Activated CD4-positive, alpha-beta T cell treated with anti-CD3 and anti-CD28 coated beads, Interleukin-2, amount 50 U/mL, for 48 hours (primary cell): ENCODE measurements at regions not wholly inside any gene's neighbourhood (a gene's known extent, or its start where the extent isn't known, plus 50 kb on each side); places are given as distances from the start of the nearest gene placed in this dataset.

ENCODE experiments used
- DNase-seq, 2 experiments: peaks; one replicate each; pipeline ENCODE4 v3.0.0-alpha.2; 2020

DNA sequence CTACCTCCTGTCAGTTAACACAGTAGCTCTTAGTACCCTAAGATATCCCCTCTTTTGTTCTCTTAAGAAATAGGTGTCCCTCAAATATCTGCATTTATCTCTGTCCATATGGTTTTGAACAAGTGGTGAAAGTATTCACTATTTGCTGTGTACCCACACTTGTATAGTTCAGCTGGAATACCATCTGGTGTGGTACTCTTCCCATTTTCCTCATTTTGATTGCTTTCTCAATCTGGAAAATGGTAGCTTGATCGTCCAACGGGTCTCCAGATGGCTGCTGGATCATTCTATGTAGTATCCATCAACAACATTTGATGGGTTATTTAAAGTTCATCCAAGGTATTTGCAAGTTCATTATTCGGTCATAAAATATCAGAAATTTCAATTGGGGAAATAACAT is 100.3 kb upstream of the DPYD start:
- DNase-seq = no peak

DNA sequence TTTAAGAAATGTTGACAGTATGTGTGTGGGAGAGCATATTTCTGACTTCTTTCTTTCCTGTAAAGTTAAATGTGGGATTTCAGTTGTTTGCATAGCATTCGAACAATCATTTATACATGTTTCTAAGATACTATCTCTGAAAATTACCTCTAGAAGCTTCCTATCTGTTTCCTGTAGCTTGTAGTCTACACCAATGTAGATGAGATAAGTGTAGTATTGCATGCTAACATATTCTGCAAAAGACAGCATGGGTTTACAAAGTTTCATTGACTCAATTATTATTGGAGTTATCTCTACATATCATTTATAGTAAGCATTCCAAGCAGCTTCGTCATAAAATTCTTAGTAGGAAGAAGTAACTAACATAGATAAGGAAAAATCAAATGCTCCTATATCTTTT is 98.9 kb upstream of the DPYD start:
- DNase-seq = no peak

DNA sequence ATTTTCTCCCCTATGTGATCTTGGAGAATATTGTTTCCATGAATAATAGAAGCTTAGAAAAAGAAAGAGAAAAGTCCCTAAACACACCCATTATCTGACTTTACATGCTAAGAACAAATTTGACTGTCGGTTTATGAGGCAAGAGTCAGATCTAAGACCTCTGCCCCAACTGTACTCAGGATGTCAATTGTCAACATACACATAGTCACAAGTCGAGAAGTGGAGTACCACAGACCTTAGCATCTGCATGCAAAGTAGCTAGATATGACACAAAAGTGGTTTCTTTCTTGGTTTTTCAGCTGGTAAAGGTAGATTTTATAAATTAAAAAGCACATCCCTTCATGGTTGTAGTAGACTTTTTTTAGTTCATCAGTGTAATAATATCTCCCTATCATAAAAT is 97.2 kb upstream of the DPYD start:
- no peak for DNase-seq

DNA sequence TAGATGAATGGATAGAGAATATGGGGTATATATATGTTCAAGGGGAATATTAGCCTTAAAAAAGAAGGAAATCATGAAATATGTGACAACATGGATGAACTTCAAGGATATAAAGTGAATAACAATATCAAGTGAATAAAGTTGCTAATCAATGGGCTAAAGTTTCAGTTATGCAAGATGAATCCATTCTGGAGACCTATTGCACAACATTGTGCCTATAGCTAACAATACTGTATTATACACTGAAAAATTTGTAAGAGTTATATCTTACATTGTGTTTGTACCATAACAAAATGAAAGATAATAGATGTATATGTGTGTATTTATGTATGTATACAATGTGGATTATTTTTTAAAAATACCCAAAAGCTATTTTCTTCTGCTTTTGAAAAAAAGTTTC is 96.3 kb upstream of the DPYD start:
- no peak for DNase-seq

DNA sequence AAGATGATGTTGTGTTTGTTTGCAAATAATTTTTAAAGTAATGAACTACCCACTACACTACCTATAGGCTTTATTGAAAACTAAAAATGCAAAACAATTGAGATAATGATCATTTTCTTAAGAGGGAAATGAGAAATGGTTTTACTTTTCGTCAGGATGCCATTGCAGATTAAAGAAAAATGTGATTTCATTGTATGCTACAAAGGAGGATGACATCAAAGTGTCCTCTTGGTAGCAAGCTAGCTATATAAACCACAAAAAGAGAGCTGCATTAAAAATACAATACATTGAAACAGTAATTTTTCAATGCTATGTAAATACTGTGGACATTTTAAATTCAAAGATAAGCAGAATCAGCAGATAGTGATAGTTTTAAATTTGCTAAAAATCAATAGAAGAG is 87.5 kb upstream of the DPYD start:
- no peak for DNase-seq

DNA sequence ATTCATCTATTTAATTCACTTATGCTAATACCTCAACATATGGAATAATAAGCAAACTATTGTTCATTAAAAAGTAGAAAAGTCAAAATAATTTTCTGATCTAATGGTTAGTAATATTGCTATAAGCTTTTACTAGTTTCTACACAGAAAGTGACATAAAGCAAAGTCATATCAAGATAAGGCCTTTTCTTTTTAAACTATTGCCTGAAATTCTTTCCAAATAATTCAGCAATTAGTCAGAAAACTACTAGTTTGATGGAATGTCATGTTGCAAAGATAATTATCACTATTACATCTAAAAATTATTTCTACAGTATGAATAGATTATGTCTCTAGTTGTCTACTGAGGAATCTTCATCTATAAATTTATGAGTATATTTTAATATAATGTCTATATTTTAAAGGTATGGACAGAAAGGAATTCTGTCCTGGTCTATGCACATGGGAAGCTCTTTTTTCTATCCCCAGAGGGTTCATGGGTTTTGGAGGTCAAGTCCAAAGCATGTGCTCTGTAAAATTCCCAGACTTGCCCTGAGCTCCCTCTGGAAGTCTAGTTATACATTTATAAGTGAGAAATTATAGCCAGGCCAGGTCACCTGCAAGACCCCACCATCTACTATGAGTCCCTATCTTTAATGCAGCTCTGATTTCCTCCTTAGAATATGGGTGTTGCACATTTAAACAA is 84.6 kb upstream of the DPYD start:
- DNase-seq = no peak

DNA sequence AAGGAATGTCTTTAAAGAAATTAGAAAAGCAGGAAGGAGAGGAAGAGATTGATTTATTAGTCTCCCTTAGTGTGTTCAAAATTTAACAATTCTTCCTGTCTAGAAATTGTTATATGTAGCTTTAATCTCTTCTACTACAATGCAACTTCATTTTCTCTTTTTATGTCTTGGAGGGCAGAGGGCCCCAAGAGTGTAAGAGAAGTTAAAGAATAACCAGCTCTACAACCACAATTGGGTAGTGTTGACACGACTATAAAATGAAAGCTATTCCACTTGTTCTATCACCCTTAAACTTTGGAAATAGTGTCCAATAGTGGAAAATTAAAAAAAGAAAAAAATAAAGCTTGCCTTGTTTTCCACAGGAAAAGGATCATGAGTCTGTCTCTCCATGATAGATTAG is 82.6 kb upstream of the DPYD start:
- DNase-seq = no peak

DNA sequence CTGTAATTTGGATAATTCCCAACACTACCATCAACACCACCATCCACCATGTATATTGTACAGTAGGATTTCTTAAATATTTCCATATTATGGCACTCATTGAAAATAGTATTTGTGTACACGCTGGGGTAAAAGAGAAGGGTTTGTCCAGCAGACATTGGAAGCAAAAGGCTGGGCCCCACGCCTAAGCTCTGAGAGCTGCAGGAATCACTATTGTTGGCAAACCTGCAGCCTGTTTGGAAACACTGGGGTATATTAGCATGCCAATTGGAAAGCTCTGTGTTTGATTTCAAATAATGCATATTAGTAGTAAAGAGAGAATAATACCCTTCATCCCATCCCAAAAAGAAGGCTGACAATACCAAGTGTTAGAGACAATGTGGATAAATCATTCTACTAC is 81.5 kb upstream of the DPYD start:
- DNase-seq = no peak

DNA sequence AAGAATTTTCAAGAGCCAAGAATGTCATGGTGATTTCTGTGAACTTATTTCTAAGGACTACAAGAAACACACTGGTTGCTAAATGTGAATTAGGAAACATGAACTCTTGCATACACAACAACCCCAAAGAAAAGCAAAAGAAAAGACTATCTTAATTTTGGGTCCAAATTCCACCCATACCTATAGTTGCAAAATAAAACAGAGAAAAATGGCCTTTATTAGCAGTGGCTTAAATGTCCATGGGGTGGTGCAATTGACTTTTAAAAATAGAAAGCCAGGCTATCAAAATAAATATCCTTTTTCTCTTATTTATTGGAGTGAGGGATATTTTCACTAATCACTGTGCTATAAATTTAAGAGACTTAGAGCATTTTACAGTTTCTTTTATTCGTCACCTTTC is 80.9 kb upstream of the DPYD start:
- DNase-seq = no peak

DNA sequence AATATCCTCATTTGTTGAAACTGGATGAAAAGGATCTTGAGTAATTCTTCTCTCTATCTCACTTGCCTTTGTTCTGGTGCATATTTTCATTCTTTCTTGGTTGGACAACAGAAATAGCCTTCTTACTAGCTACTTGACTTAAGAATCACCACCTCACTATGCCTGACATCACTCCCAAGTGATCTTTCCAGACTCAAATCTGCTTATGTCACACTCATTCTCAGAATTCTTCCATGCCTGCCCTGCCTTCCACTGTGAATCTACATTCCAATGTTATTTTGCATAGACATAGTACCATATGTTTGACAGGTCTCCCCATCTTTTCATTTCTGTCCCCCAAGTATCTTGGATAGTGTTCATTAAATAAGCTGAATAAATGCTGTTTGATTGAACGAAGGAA is 78.5 kb upstream of the DPYD start:
- no peak for DNase-seq

DNA sequence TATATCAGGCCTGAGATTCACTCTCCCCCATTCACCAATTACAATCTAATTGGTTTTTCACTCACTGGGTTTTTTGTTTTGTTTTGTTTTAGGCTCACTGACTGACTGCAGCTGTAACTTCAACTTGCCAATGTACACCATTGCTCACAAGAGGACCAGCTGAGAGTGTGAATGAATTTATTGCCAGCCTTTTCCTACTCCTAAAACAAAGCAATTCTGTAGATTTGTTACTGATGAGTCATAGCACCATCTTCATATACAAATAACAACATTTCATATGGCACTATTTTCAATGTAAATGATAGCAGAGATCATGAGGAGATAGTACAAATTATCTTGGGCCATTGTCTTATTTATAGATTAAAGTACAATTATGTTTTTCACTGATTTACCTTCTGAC is 76.0 kb upstream of the DPYD start:
- DNase-seq = no peak

DNA sequence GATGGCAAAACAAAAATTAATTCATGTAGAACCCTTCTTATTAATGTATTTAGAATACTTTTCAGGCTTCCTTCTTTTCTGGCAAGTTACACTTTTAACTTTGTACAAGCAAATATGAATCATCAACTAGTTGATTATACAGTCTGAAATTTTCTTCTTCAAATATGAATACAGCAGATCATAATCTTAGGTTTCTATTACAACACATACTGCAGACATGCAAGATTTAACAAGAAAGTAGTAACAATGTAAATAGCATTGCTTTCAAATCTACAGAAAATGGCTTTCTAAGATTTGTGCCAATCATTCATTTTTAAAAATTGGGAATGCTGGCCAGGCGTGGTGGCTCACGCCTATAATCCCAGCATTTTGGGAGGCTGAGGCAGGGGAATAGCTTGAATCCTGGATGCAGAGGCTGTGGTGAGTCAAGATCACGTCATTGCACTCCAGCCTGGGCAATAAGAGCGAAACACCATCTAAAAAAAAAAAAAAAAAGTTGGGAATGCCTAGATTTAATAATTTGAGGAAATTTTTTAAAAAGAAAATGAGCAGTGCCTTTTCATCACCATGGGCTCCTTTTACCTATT is 68.4 kb upstream of the DPYD start:
- no peak for DNase-seq

DNA sequence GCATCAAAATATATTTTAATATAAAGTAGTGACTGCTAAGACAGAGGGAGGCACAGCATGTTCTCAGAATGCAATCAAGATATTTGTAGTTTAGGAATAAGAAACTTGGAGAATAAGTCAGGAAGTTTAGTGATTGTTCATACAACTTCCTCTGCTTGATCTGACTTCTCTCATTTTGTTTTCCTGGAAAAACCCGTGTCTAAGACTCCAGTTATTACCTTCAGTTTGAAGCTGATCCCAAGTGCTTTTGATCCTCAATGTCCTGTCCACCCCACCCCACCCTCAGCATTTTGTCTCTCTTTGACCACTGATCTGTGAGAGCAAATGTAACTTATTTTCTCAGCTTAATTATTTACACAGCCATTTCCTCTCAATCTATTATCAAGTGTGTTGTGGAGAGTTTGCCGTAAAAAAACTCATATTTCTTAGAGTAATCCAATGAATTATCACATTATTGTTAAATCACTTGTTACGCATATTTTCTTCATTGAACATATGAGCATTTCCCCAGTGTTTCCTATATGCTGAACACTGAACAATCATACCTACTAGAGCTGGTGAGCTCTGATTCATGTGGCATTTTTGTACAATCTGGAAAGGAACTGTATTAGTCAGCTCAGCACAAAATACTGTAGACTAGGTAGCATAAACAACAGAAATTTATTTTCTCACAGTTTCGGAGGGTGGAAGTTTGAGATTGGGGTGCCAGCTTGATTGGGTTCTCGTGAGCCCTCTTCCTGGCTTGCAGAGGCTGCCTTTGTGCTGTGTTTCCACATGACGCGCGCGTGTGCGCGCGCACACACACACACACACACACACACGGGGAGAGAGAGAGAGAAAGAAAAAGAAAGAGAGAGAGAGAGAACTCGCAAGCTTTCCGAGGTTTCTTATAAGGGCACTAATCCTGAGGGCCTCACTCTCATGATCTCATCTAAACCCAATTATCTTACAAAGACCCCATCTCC is 65.5 kb upstream of the DPYD start:
- DNase-seq = no peak

DNA sequence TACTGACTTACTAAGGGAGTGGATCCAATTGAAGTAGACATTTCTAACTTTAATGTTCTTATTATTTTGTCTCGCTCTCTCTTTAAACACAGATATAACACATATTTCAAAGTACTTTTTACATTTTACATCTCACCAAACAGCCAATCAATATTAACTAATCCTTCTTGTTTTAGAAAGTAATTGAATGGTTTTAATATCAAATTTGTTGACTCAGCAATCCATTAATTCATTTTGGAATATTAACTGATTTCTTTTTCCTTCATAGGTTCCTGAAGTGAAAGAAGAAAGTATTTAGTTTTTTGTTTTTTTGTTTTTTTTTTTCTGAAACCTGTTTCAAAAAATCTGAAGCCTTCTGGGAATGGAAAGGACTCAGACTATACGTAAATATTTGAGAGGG is 62.3 kb upstream of the DPYD start:
- DNase-seq = no peak

DNA sequence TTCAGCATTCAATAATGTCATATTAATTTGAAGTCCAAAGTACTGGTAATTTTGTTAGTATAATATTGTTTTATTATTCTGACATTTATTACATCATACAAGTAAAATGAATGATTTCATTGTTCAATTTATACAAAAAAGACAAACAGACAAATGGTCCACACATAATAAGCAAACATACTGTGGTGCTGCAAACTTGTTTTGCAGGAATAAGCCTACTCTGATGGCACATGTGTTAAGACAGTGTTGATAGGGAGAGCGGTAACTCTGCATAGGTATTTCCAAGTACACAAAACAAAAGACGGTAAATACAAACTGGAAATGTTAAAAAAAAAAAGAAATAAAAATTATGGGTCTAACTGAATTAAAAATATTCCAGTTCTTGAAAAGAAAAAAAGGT is 59.7 kb upstream of the DPYD start:
- no peak for DNase-seq

DNA sequence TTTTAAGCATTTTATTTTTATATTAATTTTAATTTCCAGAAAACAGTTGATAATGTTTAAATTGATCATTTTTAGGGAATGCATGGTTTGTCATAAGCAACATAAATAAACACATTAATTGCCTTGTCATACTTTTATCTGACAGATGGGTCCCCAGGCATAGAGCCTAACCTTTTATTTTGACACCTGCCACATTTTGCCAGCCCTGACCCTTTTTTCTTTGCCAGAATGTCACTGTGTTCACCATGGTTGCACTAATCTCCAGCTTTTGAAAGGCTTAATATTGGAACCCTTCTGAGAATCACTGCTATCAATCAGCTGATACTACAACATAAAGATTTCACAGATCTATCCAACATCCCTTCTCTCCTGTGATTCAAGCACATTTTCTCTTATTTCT is 56.0 kb upstream of the DPYD start:
- no peak for DNase-seq
